ENCODE measurements at regions not wholly inside any gene's neighbourhood (a gene's known extent, or its start where the extent isn't known, plus 50 kb on each side); places are given as distances from the start of the nearest gene placed in this dataset.

DNA sequence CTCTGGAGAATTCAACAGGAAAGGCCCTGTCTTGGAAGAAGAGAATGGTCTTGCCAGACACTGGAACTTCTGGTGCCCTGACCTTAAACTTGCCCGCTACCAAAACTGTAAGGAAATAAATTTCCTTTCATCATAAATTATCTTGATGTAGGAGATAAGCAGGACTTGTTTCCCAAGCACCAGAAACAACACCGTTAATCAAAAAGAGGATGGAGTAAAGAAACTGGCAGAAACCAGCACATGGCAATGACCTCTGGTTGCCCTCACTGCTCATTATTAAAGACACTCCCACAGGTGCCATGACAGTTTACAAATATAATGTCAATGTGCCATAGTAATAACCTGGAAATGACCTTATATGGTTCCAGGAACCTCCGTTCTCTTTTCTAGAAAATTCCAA, 426.1 kb downstream of the EDEM1 start:
- no peak overlapping the region for H3K4me3 ChIP-seq (ENCODE audit: low read depth, poor library complexity, severe bottlenecking)
- no peak for DNase-seq (ENCODE audit: low spot score in 2 of 2)
- intact Hi-C loops (cut with DNase I; ENCODE audit: low total_unique reads): no loop called here
- 33 to 40% methylated on average over 3 of the region's 3 CpGs for WGBS, 2 donors
- TF ChIP-seq, protein P1, sequence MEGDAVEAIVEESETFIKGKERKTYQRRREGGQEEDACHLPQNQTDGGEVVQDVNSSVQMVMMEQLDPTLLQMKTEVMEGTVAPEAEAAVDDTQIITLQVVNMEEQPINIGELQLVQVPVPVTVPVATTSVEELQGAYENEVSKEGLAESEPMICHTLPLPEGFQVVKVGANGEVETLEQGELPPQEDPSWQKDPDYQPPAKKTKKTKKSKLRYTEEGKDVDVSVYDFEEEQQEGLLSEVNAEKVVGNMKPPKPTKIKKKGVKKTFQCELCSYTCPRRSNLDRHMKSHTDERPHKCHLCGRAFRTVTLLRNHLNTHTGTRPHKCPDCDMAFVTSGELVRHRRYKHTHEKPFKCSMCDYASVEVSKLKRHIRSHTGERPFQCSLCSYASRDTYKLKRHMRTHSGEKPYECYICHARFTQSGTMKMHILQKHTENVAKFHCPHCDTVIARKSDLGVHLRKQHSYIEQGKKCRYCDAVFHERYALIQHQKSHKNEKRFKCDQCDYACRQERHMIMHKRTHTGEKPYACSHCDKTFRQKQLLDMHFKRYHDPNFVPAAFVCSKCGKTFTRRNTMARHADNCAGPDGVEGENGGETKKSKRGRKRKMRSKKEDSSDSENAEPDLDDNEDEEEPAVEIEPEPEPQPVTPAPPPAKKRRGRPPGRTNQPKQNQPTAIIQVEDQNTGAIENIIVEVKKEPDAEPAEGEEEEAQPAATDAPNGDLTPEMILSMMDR (IDR thresholded peaks at IDR 0.05): no peak
- no peak for TF ChIP-seq POLR2A (IDR thresholded peaks at IDR 0.05)

DNA sequence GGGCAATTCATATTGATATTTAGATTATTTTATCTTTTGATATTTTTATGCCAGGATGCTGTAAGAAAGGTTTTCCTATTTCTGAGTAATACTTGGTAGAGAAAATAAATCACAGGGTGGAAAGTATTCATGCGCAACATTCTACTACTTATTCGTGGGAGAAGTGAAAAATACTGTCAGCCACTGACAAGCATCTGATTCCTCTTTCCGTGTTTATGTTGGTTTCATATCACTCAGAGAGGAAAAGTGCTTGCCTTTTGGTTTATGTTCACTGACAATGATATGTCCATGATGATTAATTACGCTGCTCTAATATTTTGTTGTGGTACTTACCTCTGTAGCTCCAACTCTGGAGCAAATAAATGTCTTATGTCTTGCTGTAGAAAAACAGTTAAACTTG, 429.4 kb downstream of the EDEM1 start:
- H3K4me3 ChIP-seq (ENCODE audit: low read depth, poor library complexity, severe bottlenecking): no peak overlapping the region
- intact Hi-C loops (cut with DNase I; ENCODE audit: low total_unique reads): no loop called here
- WGBS, 2 donors: 63 to 76% methylated on average over 4 of the region's 4 CpGs
- TF ChIP-seq POLR2A (IDR thresholded peaks at IDR 0.05): no peak
- TF ChIP-seq, protein P1 (IDR thresholded peaks at IDR 0.05): no peak
- no peak for DNase-seq (ENCODE audit: low spot score in 2 of 2)

DNA sequence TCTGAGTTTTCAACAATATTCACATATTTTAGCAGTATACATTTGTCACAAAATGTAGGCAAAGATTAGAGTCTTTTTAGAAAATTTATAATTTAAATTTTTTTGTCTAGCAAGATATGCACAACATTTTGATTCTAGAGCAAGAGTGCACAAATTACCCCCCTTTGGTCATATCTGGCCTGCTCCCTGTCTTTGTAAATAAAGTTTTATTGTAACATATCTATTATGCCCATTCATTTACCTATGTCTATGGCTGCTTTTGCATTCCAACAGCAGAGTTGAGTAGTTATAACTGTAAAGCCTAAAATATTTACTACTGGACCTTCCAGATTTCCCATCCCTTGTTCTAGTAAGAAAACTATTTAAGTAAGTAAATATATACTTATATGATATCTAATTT, 430.7 kb downstream of the EDEM1 start:
- DNase-seq (ENCODE audit: low spot score in 2 of 2): no peak
- intact Hi-C loops (cut with DNase I; ENCODE audit: low total_unique reads): no loop called here
- no peak overlapping the region for H3K4me3 ChIP-seq (ENCODE audit: low read depth, poor library complexity, severe bottlenecking)
- no peak for TF ChIP-seq POLR2A (IDR thresholded peaks at IDR 0.05)
- TF ChIP-seq, protein P1 (IDR thresholded peaks at IDR 0.05): no peak

DNA sequence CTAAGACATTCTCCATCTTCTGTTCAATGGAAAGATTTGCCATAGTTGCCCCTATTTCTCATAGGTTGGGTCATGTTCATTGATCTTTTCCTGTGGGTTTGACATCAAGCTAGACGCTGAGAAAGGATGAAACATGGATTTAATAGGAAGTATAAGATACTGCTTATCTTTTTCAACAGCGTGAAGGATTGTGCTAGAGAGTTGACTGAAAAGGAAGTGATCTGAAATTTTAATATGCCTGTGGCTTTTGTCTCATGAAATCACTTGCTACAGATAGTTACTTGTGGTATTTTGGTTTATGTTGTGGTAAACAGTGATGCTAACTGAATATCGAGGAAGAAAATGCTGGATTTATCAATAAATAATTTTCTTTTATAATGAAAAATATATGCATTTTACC, 442.9 kb downstream of the EDEM1 start:
- WGBS, 2 donors: 76 to 77% methylated on average over 3 of the region's 3 CpGs
- no peak for TF ChIP-seq POLR2A (IDR thresholded peaks at IDR 0.05)
- TF ChIP-seq, protein P1 (IDR thresholded peaks at IDR 0.05): no peak
- no peak for DNase-seq (ENCODE audit: low spot score in 2 of 2)
- intact Hi-C loops (cut with DNase I; ENCODE audit: low total_unique reads): no loop called here
- H3K4me3 ChIP-seq (ENCODE audit: low read depth, poor library complexity, severe bottlenecking): no peak overlapping the region

DNA sequence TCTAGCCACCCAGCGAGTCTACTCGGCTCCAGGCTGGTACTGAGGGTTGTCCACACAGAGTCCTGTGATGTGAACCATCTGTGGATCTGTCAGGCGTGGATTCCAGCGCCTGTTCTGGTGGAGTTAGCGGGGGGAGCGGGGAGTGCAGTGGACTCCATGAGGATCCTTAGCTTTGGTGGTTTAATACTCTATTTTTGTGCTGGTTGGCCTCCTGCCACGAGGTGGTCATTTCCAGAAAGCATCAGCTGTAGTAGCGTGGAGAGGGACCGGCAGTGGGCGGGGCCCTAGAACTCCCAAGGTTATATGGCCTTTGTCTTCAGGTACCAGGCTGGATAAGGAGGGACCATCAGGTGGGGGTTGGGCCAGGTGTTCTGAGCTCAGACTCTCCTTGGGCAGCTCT, 446.5 kb downstream of the EDEM1 start:
- 75 to 83% methylated on average over 10 of the region's 10 CpGs for WGBS, 2 donors
- no peak for TF ChIP-seq POLR2A (IDR thresholded peaks at IDR 0.05)
- no peak overlapping the region for H3K4me3 ChIP-seq (ENCODE audit: low read depth, poor library complexity, severe bottlenecking)
- intact Hi-C loops (cut with DNase I; ENCODE audit: low total_unique reads): no loop called here
- DNase-seq (ENCODE audit: low spot score in 2 of 2): no peak

DNA sequence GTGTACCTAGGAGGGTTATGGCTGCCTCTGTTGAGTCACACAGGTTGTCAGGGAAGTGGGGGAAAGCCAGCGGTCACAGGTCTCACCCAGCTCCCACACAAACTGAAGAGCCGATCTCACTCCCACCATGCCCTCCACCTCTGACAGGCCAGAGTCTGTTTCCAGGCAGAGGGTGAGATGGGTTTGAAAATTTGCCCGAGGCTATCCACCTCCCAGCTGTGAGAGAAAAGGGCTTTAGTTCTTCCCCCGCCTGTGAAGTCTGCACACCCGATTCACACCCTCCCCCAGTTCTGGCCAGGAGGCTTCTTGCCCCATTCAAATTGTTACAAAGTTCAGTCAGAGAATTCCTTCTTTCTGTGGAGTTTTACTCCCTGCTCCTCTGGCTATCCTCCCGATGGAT, 446.9 kb downstream of the EDEM1 start:
- DNase-seq (ENCODE audit: low spot score in 2 of 2): no peak
- intact Hi-C loops (cut with DNase I; ENCODE audit: low total_unique reads): no loop called here
- 61 to 62% methylated on average over 6 of the region's 6 CpGs for WGBS, 2 donors
- TF ChIP-seq POLR2A (IDR thresholded peaks at IDR 0.05): no peak
- TF ChIP-seq, protein P1 (IDR thresholded peaks at IDR 0.05): no peak
- no peak overlapping the region for H3K4me3 ChIP-seq (ENCODE audit: low read depth, poor library complexity, severe bottlenecking)
